ENCODE measurements at regions not wholly inside any gene's neighbourhood (a gene's known extent, or its start where the extent isn't known, plus 50 kb on each side); places are given as distances from the start of the nearest gene placed in this dataset.
A peak's percentile ranks its signal among the peaks of the same experiment; 100 is the strongest.

GRCh38 chr1:114289306-114289705 is 135.6 kb upstream of the SYT6 start (continued):
- TF ChIP-seq ETS2 (tag; IDR thresholded peaks at IDR 0.05; ENCODE audit: borderline replicate concordance, poor library complexity, severe bottlenecking) (no peak), SNRNP70 (optimal IDR thresholded peaks at IDR 0.05; ENCODE audit: low read depth, low read length) (no peak), CSDE1 (IDR thresholded peaks at IDR 0.05) (no peak)

DNA sequence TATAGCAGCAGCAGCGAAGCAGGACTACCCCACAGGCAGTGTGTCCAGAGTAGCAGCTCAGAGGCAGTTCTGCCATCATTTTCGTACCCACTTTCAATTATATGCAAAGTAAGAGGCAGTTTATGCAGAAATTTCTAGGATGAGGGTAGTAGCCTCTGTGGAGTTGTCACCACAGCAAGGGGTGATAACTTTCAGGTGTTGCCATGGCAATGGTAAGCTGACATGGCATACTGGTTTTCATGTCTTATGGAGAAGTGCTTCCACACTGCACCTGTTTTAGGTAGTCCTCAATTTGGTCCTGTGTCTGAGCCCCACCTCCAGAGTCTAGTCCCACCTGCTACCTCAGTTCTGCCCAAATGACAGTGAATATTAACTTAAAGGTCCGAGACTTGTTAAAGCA is 133.3 kb upstream of the SYT6 start:
- no peaks in the 10 kb centered on the region for H3K36me3 ChIP-seq (ENCODE audit: control insufficient read depth, insufficient read depth, low read length)
- no peaks in the 10 kb centered on the region for H3K9me1 ChIP-seq (ENCODE audit: control insufficient read depth, insufficient read depth, low read length)
- H3K27ac ChIP-seq (ENCODE audit: extremely low read depth, low read depth, low read length) = no peak overlapping the region
- no peak overlapping the region for H3K4me3 ChIP-seq
- no peak overlapping the region for H3K4me2 ChIP-seq (ENCODE audit: insufficient read depth, low read length)
- ChIA-PET POLR2A (interaction anchor here (0.7 kb wide), 2 partner anchors 11 to 151 kb away, joined by 3 read pairs; no protein-coding TSS in a partner anchor), CTCF (ENCODE audit: low intra/inter-chr PET ratio) (no interaction called here)
- no peak for DNase-seq (ENCODE audit: extremely low read depth in 1 of 4, low spot score in 3 of 4)
- no peaks in the 10 kb centered on the region for H4K20me1 ChIP-seq (replicated peaks; ENCODE audit: control insufficient read depth, insufficient read depth, low read length)
- ATAC-seq = no peak
- H2AFZ ChIP-seq (ENCODE audit: low read depth, low read length) = no peak overlapping the region
- H3K9ac ChIP-seq (ENCODE audit: insufficient read depth in 1 of 2, low read depth in 2 of 2, low read length in 2 of 2) = no peak overlapping the region
- peaks cover 16 to 17% of the 10 kb centered on the region in 2 experiments; a peak in 4 of 5 replicates for H3K27me3 ChIP-seq (ENCODE audit: control insufficient read depth in 2 of 2, insufficient read depth in 2 of 2, low read length in 2 of 2)
- in situ Hi-C loops (cut with MboI) = no loop called here
- H3K9me3 ChIP-seq (replicated peaks; ENCODE audit: control insufficient read depth, insufficient read depth, low read depth, low read length) = no peaks in the 10 kb centered on the region
- TF ChIP-seq BCL6 (CRISPR knock-in tag; IDR thresholded peaks at IDR 0.05) = no peak
- TF ChIP-seq SP1 (CRISPR knock-in tag; IDR thresholded peaks at IDR 0.05) = no peak
- TF ChIP-seq SMARCC2 (IDR thresholded peaks at IDR 0.05; ENCODE audit: low read depth) = no peak
- peak; percentile 61 for TF ChIP-seq RFX1 (IDR thresholded peaks at IDR 0.05)
- no peak for TF ChIP-seq ZNF586 (CRISPR knock-in tag; conservative IDR thresholded peaks at IDR 0.05)
- TF ChIP-seq ZNF146 (CRISPR knock-in tag; IDR thresholded peaks at IDR 0.05; ENCODE audit: unreplicated experiment) = no peak
- TF ChIP-seq JUNB (CRISPR knock-in tag; conservative IDR thresholded peaks at IDR 0.05) = no peak
- no TSS peak for BruUV-seq (replicated peaks)
- H3K4me1 ChIP-seq (replicated peaks in 1 of 2; ENCODE audit: control insufficient read depth in 2 of 2, insufficient read depth in 2 of 2, low read length in 2 of 2) = no peaks in the 10 kb centered on the region
- no peaks in the 10 kb centered on the region for H3K79me2 ChIP-seq (ENCODE audit: control insufficient read depth, insufficient read depth, low read length)
- WGBS (ENCODE audit: insufficient coverage, low coverage, missing lambda C conversion rate) = 0% methylated on average over 3 of the region's 3 CpGs
- no peak for FAIRE-seq
- intact Hi-C loops (cut with micrococcal nuclease) = no loop called here

Data from K562 (cell line).